ENCODE measurements at regions not wholly inside any gene's neighbourhood (a gene's known extent, or its start where the extent isn't known, plus 50 kb on each side); places are given as distances from the start of the nearest gene placed in this dataset.

GRCh38 chr20:22320245-22320915, 264.0 kb downstream of the FOXA2 start:
- H3K27me3 ChIP-seq (ENCODE audit: low read length): no peaks in the 10 kb centered on the region
- H3K9me2 ChIP-seq (replicated peaks; ENCODE audit: insufficient read depth, low read length): no peaks in the 10 kb centered on the region
- H3K4me3 ChIP-seq (ENCODE audit: insufficient read depth, low read length, poor library complexity, severe bottlenecking): no peak overlapping the region
- no peak overlapping the region for H3K4me2 ChIP-seq (ENCODE audit: low read depth, low read length, poor library complexity, severe bottlenecking)
- H3K9me3 ChIP-seq (ENCODE audit: insufficient read depth, low read length): no peaks in the 10 kb centered on the region
- H3F3A ChIP-seq (ENCODE audit: insufficient read depth): no peaks in the 10 kb centered on the region
- no peak overlapping the region for H3K27ac ChIP-seq (ENCODE audit: low read depth, low read length)
- no peak overlapping the region for H2AFZ ChIP-seq (ENCODE audit: low read depth, low read length, severe bottlenecking)
- no peaks in the 10 kb centered on the region for H3K79me2 ChIP-seq (ENCODE audit: insufficient read depth, low read length)
- no peaks in the 10 kb centered on the region for H3K36me3 ChIP-seq (ENCODE audit: low read length)
- H3K9ac ChIP-seq (ENCODE audit: low read length): no peak overlapping the region
- H4K20me1 ChIP-seq (ENCODE audit: low read depth, low read length): no peaks in the 10 kb centered on the region
- no peak for TF ChIP-seq EZH2phosphoT487 (conservative IDR thresholded peaks at IDR 0.05; ENCODE audit: low read length)

GRCh38 chr20:22315771-22316170, 268.6 kb downstream of the FOXA2 start:
- Histone ChIP-seq H3K4me2 (ENCODE audit: low read depth, low read length, poor library complexity, severe bottlenecking) (no peak overlapping the region), H3K4me3 (ENCODE audit: insufficient read depth, low read length, poor library complexity, severe bottlenecking) (no peak overlapping the region), H3K36me3 (ENCODE audit: low read length) (no peaks in the 10 kb centered on the region), H3K27ac (ENCODE audit: low read depth, low read length) (no peak overlapping the region), H3K9ac (ENCODE audit: low read length) (no peak overlapping the region), H3K9me3 (ENCODE audit: insufficient read depth, low read length) (no peaks in the 10 kb centered on the region), H4K20me1 (ENCODE audit: low read depth, low read length) (no peaks in the 10 kb centered on the region), H3F3A (ENCODE audit: insufficient read depth) (no peaks in the 10 kb centered on the region), H3K9me2 (replicated peaks; ENCODE audit: insufficient read depth, low read length) (no peaks in the 10 kb centered on the region), H2AFZ (ENCODE audit: low read depth, low read length, severe bottlenecking) (no peak overlapping the region), H3K27me3 (ENCODE audit: low read length) (no peaks in the 10 kb centered on the region), H3K79me2 (ENCODE audit: insufficient read depth, low read length) (no peaks in the 10 kb centered on the region)
- TF ChIP-seq EZH2phosphoT487 (conservative IDR thresholded peaks at IDR 0.05; ENCODE audit: low read length): no peak
- TF ChIP-seq CTCF (IDR thresholded peaks at IDR 0.05; ENCODE audit: insufficient read depth, low read length, poor library complexity, severe bottlenecking): no peak

- no peak for TF ChIP-seq EZH2phosphoT487 (conservative IDR thresholded peaks at IDR 0.05; ENCODE audit: low read length)
- no peak for TF ChIP-seq CTCF (IDR thresholded peaks at IDR 0.05; ENCODE audit: insufficient read depth, low read length, poor library complexity, severe bottlenecking)
- no peaks in the 10 kb centered on the region for H3K27me3 ChIP-seq (ENCODE audit: low read length)
- H3K9ac ChIP-seq (ENCODE audit: low read length): no peak overlapping the region
These were observed 269.3 kb downstream of the FOXA2 start for GRCh38 chr20:22315073-22315472.

DNA sequence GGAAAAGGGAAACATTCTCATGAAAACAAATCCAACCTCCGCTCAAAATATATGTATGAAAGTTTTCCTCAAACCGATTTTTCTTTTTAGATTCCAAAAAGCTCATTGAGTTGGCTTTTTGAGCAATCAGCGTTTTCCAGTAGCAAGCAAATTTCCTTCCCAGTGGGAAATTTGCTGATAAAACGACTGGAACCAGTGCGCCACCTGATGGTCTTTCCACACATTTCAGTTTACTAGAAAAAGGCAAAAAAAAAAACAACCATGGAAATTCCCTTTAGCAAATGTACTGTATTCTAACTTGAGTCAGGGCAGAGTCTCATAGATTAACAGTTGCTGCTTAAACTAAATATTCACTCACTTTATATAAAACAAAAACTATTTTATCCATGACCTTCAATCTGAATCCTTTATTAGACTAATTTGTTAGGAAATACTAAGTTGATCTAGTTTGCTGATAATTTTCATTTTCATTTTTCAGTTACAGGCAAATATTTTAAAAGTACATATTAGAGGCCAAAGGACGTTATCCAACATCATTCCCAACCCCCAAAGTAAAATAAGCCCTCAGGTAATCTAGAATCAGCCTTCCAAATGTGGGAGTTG, 271.5 kb downstream of the FOXA2 start:
- Histone ChIP-seq H3K9me3 (ENCODE audit: insufficient read depth, low read length) (no peaks in the 10 kb centered on the region), H4K20me1 (ENCODE audit: low read depth, low read length) (no peaks in the 10 kb centered on the region), H2AFZ (ENCODE audit: low read depth, low read length, severe bottlenecking) (no peak overlapping the region), H3K27me3 (ENCODE audit: low read length) (no peaks in the 10 kb centered on the region), H3K36me3 (ENCODE audit: low read length) (no peaks in the 10 kb centered on the region), H3K4me3 (ENCODE audit: insufficient read depth, low read length, poor library complexity, severe bottlenecking) (no peak overlapping the region), H3K27ac (ENCODE audit: low read depth, low read length) (no peak overlapping the region), H3K9ac (ENCODE audit: low read length) (no peak overlapping the region), H3K9me2 (replicated peaks; ENCODE audit: insufficient read depth, low read length) (no peaks in the 10 kb centered on the region), H3K79me2 (ENCODE audit: insufficient read depth, low read length) (no peaks in the 10 kb centered on the region), H3F3A (ENCODE audit: insufficient read depth) (no peaks in the 10 kb centered on the region), H3K4me2 (ENCODE audit: low read depth, low read length, poor library complexity, severe bottlenecking) (no peak overlapping the region)
- TF ChIP-seq EZH2phosphoT487 (conservative IDR thresholded peaks at IDR 0.05; ENCODE audit: low read length): no peak
- TF ChIP-seq CTCF (IDR thresholded peaks at IDR 0.05; ENCODE audit: insufficient read depth, low read length, poor library complexity, severe bottlenecking): no peak

More at GRCh38 chr20:22315073-22315472, 269.3 kb downstream of the FOXA2 start:
- no peaks in the 10 kb centered on the region for H3K36me3 ChIP-seq (ENCODE audit: low read length)
- no peaks in the 10 kb centered on the region for H3F3A ChIP-seq (ENCODE audit: insufficient read depth)
- no peak overlapping the region for H2AFZ ChIP-seq (ENCODE audit: low read depth, low read length, severe bottlenecking)
- no peaks in the 10 kb centered on the region for H3K79me2 ChIP-seq (ENCODE audit: insufficient read depth, low read length)
- no peaks in the 10 kb centered on the region for H3K9me2 ChIP-seq (replicated peaks; ENCODE audit: insufficient read depth, low read length)
- no peak overlapping the region for H3K4me3 ChIP-seq (ENCODE audit: insufficient read depth, low read length, poor library complexity, severe bottlenecking)
- no peaks in the 10 kb centered on the region for H3K9me3 ChIP-seq (ENCODE audit: insufficient read depth, low read length)
- no peak overlapping the region for H3K27ac ChIP-seq (ENCODE audit: low read depth, low read length)
- no peaks in the 10 kb centered on the region for H4K20me1 ChIP-seq (ENCODE audit: low read depth, low read length)
- H3K4me2 ChIP-seq (ENCODE audit: low read depth, low read length, poor library complexity, severe bottlenecking): no peak overlapping the region
